ENCODE measurements at regions not wholly inside any gene's neighbourhood (a gene's known extent, or its start where the extent isn't known, plus 50 kb on each side); places are given as distances from the start of the nearest gene placed in this dataset.

- H2AK5ac ChIP-seq (ENCODE audit: insufficient read length, low read length), result no peak overlapping the region
- no peaks in the 10 kb centered on the region for H3K79me2 ChIP-seq (ENCODE audit: insufficient read depth, low read length)
- no peaks in the 10 kb centered on the region for H3K79me1 ChIP-seq (ENCODE audit: insufficient read depth, low read depth, low read length, poor library complexity, severe bottlenecking)
- peaks cover 9% of the 10 kb centered on the region in 2 experiments for H3K4me1 Mint-ChIP-seq
- H2BK120ac ChIP-seq (ENCODE audit: low read depth, low read length, poor library complexity, severe bottlenecking), result no peak overlapping the region
- H3K9me3 ChIP-seq (ENCODE audit: control insufficient read depth, low read depth, low read length), result no peaks in the 10 kb centered on the region
- no peak overlapping the region for H2BK20ac ChIP-seq (ENCODE audit: low read depth, low read length, poor library complexity, severe bottlenecking)
- no peak overlapping the region for H3K9ac ChIP-seq (ENCODE audit: extremely low read depth, insufficient read length, low read length)
- TF ChIP-seq, protein P1, sequence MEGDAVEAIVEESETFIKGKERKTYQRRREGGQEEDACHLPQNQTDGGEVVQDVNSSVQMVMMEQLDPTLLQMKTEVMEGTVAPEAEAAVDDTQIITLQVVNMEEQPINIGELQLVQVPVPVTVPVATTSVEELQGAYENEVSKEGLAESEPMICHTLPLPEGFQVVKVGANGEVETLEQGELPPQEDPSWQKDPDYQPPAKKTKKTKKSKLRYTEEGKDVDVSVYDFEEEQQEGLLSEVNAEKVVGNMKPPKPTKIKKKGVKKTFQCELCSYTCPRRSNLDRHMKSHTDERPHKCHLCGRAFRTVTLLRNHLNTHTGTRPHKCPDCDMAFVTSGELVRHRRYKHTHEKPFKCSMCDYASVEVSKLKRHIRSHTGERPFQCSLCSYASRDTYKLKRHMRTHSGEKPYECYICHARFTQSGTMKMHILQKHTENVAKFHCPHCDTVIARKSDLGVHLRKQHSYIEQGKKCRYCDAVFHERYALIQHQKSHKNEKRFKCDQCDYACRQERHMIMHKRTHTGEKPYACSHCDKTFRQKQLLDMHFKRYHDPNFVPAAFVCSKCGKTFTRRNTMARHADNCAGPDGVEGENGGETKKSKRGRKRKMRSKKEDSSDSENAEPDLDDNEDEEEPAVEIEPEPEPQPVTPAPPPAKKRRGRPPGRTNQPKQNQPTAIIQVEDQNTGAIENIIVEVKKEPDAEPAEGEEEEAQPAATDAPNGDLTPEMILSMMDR (conservative IDR thresholded peaks at IDR 0.05), result no peak
- no peak overlapping the region for H2BK5ac ChIP-seq (ENCODE audit: insufficient read length, low read length)
- H2AFZ ChIP-seq (ENCODE audit: low read length), result no peak overlapping the region
- no peak overlapping the region for H2BK15ac ChIP-seq (ENCODE audit: low read depth, low read length)
- H3K23me2 ChIP-seq (ENCODE audit: insufficient read length, low read depth, low read length, poor library complexity, severe bottlenecking), result peaks cover 2% of the 10 kb centered on the region
- no peak overlapping the region for H3K23ac ChIP-seq (ENCODE audit: insufficient read length, low read depth, low read length)
- no peak overlapping the region for H2BK12ac ChIP-seq (ENCODE audit: insufficient read length, low read depth, low read length)
- WGBS (ENCODE audit: extremely low coverage, insufficient read length, low lambda C conversion rate), result no CpG with 5 or more reads among the region's 4 CpGs
- no peaks in the 10 kb centered on the region for H3K27me3 ChIP-seq (ENCODE audit: insufficient read depth, low read length)
- peaks cover 3 to 4% (median 4%) of the 10 kb centered on the region in 3 experiments; a peak in 4 of 7 replicates for H3K36me3 Mint-ChIP-seq (ENCODE audit: insufficient read depth in 1 of 3, low read depth in 3 of 3)
- H3K14ac ChIP-seq (ENCODE audit: insufficient read depth, low read length), result no peak overlapping the region
- no peaks in the 10 kb centered on the region for H4K20me1 ChIP-seq (ENCODE audit: control insufficient read depth, insufficient read depth, insufficient read length)
- no peak overlapping the region for H4K91ac ChIP-seq (ENCODE audit: insufficient read length, low read depth, low read length)
- peak overlapping the region in 1 of 3 experiments; percentile 11; a peak in 1 of 7 replicates for H3K27ac Mint-ChIP-seq
- no peaks in the 10 kb centered on the region; the same call in 1 of the 2 replicates for H3K4me1 ChIP-seq (ENCODE audit: insufficient read depth, low read length)
- no peak for DNase-seq
- no peak overlapping the region for H3K27ac ChIP-seq (ENCODE audit: insufficient read length, low read depth, low read length)
- no peak overlapping the region for H3T11ph ChIP-seq (ENCODE audit: low read length)
- no peak overlapping the region for H4K8ac ChIP-seq (replicated peaks; ENCODE audit: insufficient read length, low read depth, low read length)
- H3K56ac ChIP-seq (ENCODE audit: insufficient read length, low read depth, low read length), result no peak overlapping the region
- H3K4me3 Mint-ChIP-seq, result no peak overlapping the region
- H3K27me3 Mint-ChIP-seq (ENCODE audit: low read depth), result no peaks in the 10 kb centered on the region
- no peak overlapping the region for H4K5ac ChIP-seq (ENCODE audit: insufficient read length, low read depth, low read length)
- no peak overlapping the region for H3K4me2 ChIP-seq (ENCODE audit: insufficient read depth, insufficient read length, low read length)
- H3K18ac ChIP-seq (ENCODE audit: insufficient read length, low read depth, low read length), result no peak overlapping the region
- H3K4ac ChIP-seq (ENCODE audit: low read depth, low read length), result no peak overlapping the region
- 0 out of 5 replicates have a peak, but pooled peaks cover 0 to 2% of the 10 kb centered on the region in 2 experiments for H3K9me3 Mint-ChIP-seq
These were observed 61.3 kb upstream of the DDHD1 start for GRCh38 chr14:53214384-53214783.
